ENCODE measurements at regions not wholly inside any gene's neighbourhood (a gene's known extent, or its start where the extent isn't known, plus 50 kb on each side); places are given as distances from the start of the nearest gene placed in this dataset.
"Not testable (repeated sequence)": the region's sequence is repeated elsewhere in the genome, so short reads cannot be mapped to it uniquely, and the experiment has no call there.

GRCh38 chr3:79973482-79973881, 205.7 kb upstream of the ROBO1 start:
- H3K36me3 Mint-ChIP-seq (ENCODE audit: insufficient read depth): no peaks in the 10 kb centered on the region
- no peaks in the 10 kb centered on the region for H3K4me1 Mint-ChIP-seq
- peaks cover 21% of the 10 kb centered on the region for H3K9me3 Mint-ChIP-seq
- ATAC-seq (replicated peaks; ENCODE audit: extremely low read depth, poor library complexity, severe bottlenecking) (no peak), DNase-seq (ENCODE audit: low spot score in 2 of 2) (no peak)
- H3K27me3 Mint-ChIP-seq: no peaks in the 10 kb centered on the region
- H3K27ac Mint-ChIP-seq (ENCODE audit: low read depth): no peak overlapping the region
- H3K4me3 Mint-ChIP-seq: no peak overlapping the region

- no peak overlapping the region for H3K4me3 Mint-ChIP-seq
- no peaks in the 10 kb centered on the region for H3K36me3 Mint-ChIP-seq (ENCODE audit: insufficient read depth)
- no peaks in the 10 kb centered on the region for H3K4me1 Mint-ChIP-seq
- no peaks in the 10 kb centered on the region for H3K27me3 Mint-ChIP-seq
- no peak for DNase-seq (ENCODE audit: low spot score in 2 of 2)
- no peak overlapping the region for H3K27ac Mint-ChIP-seq (ENCODE audit: low read depth)
- H3K9me3 Mint-ChIP-seq: peaks cover 22% of the 10 kb centered on the region
- ATAC-seq (replicated peaks; ENCODE audit: extremely low read depth, poor library complexity, severe bottlenecking): no peak
These were observed 200.6 kb upstream of the ROBO1 start for GRCh38 chr3:79968418-79968817.

- no peaks in the 10 kb centered on the region for H3K36me3 Mint-ChIP-seq (ENCODE audit: insufficient read depth)
- DNase-seq (ENCODE audit: low spot score in 2 of 2) (no peak), ATAC-seq (replicated peaks; ENCODE audit: extremely low read depth, poor library complexity, severe bottlenecking) (no peak)
- H3K27ac Mint-ChIP-seq (ENCODE audit: low read depth): no peak overlapping the region
- no peaks in the 10 kb centered on the region for H3K4me1 Mint-ChIP-seq
- H3K4me3 Mint-ChIP-seq: no peak overlapping the region
- peaks cover 28% of the 10 kb centered on the region for H3K9me3 Mint-ChIP-seq
- H3K27me3 Mint-ChIP-seq: no peaks in the 10 kb centered on the region
These were observed 192.8 kb upstream of the ROBO1 start for GRCh38 chr3:79960594-79960993.

- Mint-ChIP-seq H3K36me3 (ENCODE audit: insufficient read depth) (no peaks in the 10 kb centered on the region), H3K4me3 (no peak overlapping the region), H3K27me3 (no peaks in the 10 kb centered on the region), H3K4me1 (no peaks in the 10 kb centered on the region), H3K9me3 (peaks cover 28% of the 10 kb centered on the region), H3K27ac (ENCODE audit: low read depth) (no peak overlapping the region)
- DNase-seq (ENCODE audit: low spot score in 2 of 2): no peak
- ATAC-seq (replicated peaks; ENCODE audit: extremely low read depth, poor library complexity, severe bottlenecking): no peak
These were observed 189.3 kb upstream of the ROBO1 start for GRCh38 chr3:79957066-79957465.

- H3K36me3 Mint-ChIP-seq (ENCODE audit: insufficient read depth): no peaks in the 10 kb centered on the region
- DNase-seq (ENCODE audit: low spot score in 2 of 2) (no peak), ATAC-seq (replicated peaks; ENCODE audit: extremely low read depth, poor library complexity, severe bottlenecking) (no peak)
- no peaks in the 10 kb centered on the region for H3K27me3 Mint-ChIP-seq
- no peak overlapping the region for H3K27ac Mint-ChIP-seq (ENCODE audit: low read depth)
- no peaks in the 10 kb centered on the region for H3K4me1 Mint-ChIP-seq
- H3K4me3 Mint-ChIP-seq: no peak overlapping the region
- H3K9me3 Mint-ChIP-seq: peaks cover 27% of the 10 kb centered on the region
These were observed 187.0 kb upstream of the ROBO1 start for GRCh38 chr3:79954756-79955155.

- H3K27me3 Mint-ChIP-seq: no peaks in the 10 kb centered on the region
- H3K4me1 Mint-ChIP-seq: no peaks in the 10 kb centered on the region
- no peaks in the 10 kb centered on the region for H3K36me3 Mint-ChIP-seq (ENCODE audit: insufficient read depth)
- H3K4me3 Mint-ChIP-seq: no peak overlapping the region
- ATAC-seq (replicated peaks; ENCODE audit: extremely low read depth, poor library complexity, severe bottlenecking): no peak
- H3K27ac Mint-ChIP-seq (ENCODE audit: low read depth): no peak overlapping the region
- peaks cover 32% of the 10 kb centered on the region for H3K9me3 Mint-ChIP-seq
- no peak for DNase-seq (ENCODE audit: low spot score in 2 of 2)
These were observed 185.8 kb upstream of the ROBO1 start for GRCh38 chr3:79953591-79954101.

- DNase-seq (ENCODE audit: low spot score in 2 of 2); H3K27ac Mint-ChIP-seq (ENCODE audit: low read depth); H3K4me1 Mint-ChIP-seq; ATAC-seq (replicated peaks; ENCODE audit: extremely low read depth, poor library complexity, severe bottlenecking); H3K27me3 Mint-ChIP-seq; H3K4me3 Mint-ChIP-seq; H3K36me3 Mint-ChIP-seq (ENCODE audit: insufficient read depth): not testable (repeated sequence)
- peaks cover 24% of the 10 kb centered on the region for H3K9me3 Mint-ChIP-seq
These were observed 183.6 kb upstream of the ROBO1 start for GRCh38 chr3:79951426-79951825.

- no peaks in the 10 kb centered on the region for H3K4me1 Mint-ChIP-seq
- no peak overlapping the region for H3K4me3 Mint-ChIP-seq
- H3K36me3 Mint-ChIP-seq (ENCODE audit: insufficient read depth): no peaks in the 10 kb centered on the region
- H3K27ac Mint-ChIP-seq (ENCODE audit: low read depth): no peak overlapping the region
- ATAC-seq (replicated peaks; ENCODE audit: extremely low read depth, poor library complexity, severe bottlenecking) (no peak), DNase-seq (ENCODE audit: low spot score in 2 of 2) (no peak)
- H3K9me3 Mint-ChIP-seq: peaks cover 21% of the 10 kb centered on the region
- H3K27me3 Mint-ChIP-seq: no peaks in the 10 kb centered on the region
These were observed 180.2 kb upstream of the ROBO1 start for GRCh38 chr3:79947957-79948356.

- Mint-ChIP-seq H3K9me3 (peaks cover 21% of the 10 kb centered on the region), H3K36me3 (ENCODE audit: insufficient read depth) (no peaks in the 10 kb centered on the region), H3K4me1 (no peaks in the 10 kb centered on the region), H3K4me3 (no peak overlapping the region), H3K27ac (ENCODE audit: low read depth) (no peak overlapping the region), H3K27me3 (no peaks in the 10 kb centered on the region)
- ATAC-seq (replicated peaks; ENCODE audit: extremely low read depth, poor library complexity, severe bottlenecking) (no peak), DNase-seq (ENCODE audit: low spot score in 2 of 2) (no peak)
These were observed 179.7 kb upstream of the ROBO1 start for GRCh38 chr3:79947469-79947868.

GRCh38 chr3:79937567-79937966, 169.8 kb upstream of the ROBO1 start:
- no peak for ATAC-seq (replicated peaks; ENCODE audit: extremely low read depth, poor library complexity, severe bottlenecking)
- DNase-seq (ENCODE audit: low spot score in 2 of 2): no peak
- Mint-ChIP-seq H3K36me3 (ENCODE audit: insufficient read depth) (no peaks in the 10 kb centered on the region), H3K9me3 (peaks cover 5% of the 10 kb centered on the region), H3K27ac (ENCODE audit: low read depth) (no peak overlapping the region), H3K4me1 (no peaks in the 10 kb centered on the region), H3K4me3 (no peak overlapping the region), H3K27me3 (no peaks in the 10 kb centered on the region)

GRCh38 chr3:79930196-79930595, 162.4 kb upstream of the ROBO1 start:
- Mint-ChIP-seq H3K4me1 (no peaks in the 10 kb centered on the region), H3K27ac (ENCODE audit: low read depth) (no peak overlapping the region), H3K9me3 (peaks cover 18% of the 10 kb centered on the region), H3K27me3 (no peaks in the 10 kb centered on the region), H3K4me3 (no peak overlapping the region), H3K36me3 (ENCODE audit: insufficient read depth) (no peaks in the 10 kb centered on the region)
- DNase-seq (ENCODE audit: low spot score in 2 of 2) (no peak), ATAC-seq (replicated peaks; ENCODE audit: extremely low read depth, poor library complexity, severe bottlenecking) (no peak)

GRCh38 chr3:79928687-79929408, 161.1 kb upstream of the ROBO1 start:
- ATAC-seq (replicated peaks; ENCODE audit: extremely low read depth, poor library complexity, severe bottlenecking) (peak; percentile 28), DNase-seq (ENCODE audit: low spot score in 2 of 2) (no peak)
- no peak overlapping the region for H3K27ac Mint-ChIP-seq (ENCODE audit: low read depth)
- peaks cover 13% of the 10 kb centered on the region for H3K9me3 Mint-ChIP-seq
- H3K4me3 Mint-ChIP-seq: no peak overlapping the region
- H3K27me3 Mint-ChIP-seq: no peaks in the 10 kb centered on the region
- no peaks in the 10 kb centered on the region for H3K4me1 Mint-ChIP-seq
- H3K36me3 Mint-ChIP-seq (ENCODE audit: insufficient read depth): no peaks in the 10 kb centered on the region

- no peaks in the 10 kb centered on the region for H3K27me3 Mint-ChIP-seq
- H3K4me3 Mint-ChIP-seq: no peak overlapping the region
- ATAC-seq (replicated peaks; ENCODE audit: extremely low read depth, poor library complexity, severe bottlenecking) (no peak), DNase-seq (ENCODE audit: low spot score in 2 of 2) (no peak)
- no peak overlapping the region for H3K27ac Mint-ChIP-seq (ENCODE audit: low read depth)
- H3K4me1 Mint-ChIP-seq: no peaks in the 10 kb centered on the region
- no peaks in the 10 kb centered on the region for H3K36me3 Mint-ChIP-seq (ENCODE audit: insufficient read depth)
- peaks cover 14% of the 10 kb centered on the region for H3K9me3 Mint-ChIP-seq
These were observed 158.7 kb upstream of the ROBO1 start for GRCh38 chr3:79926522-79926921.

Measured in central memory CD8-positive, alpha-beta T cell (primary cell).